GM18951 (cell line): ENCODE measurements at regions not wholly inside any gene's neighbourhood (a gene's known extent, or its start where the extent isn't known, plus 50 kb on each side); places are given as distances from the start of the nearest gene placed in this dataset.

Experiments
- POLR2A ChIP-seq: IDR thresholded peaks from 4 replicates; pipeline ENCODE4 v1.6.1; 2011; ENCODE audit warnings: mild to moderate bottlenecking; ENCODE audit not compliant: insufficient read length, insufficient read depth; ENCODE audit errors: extremely low read depth
- in situ Hi-C: fragments of 300-500 bp; cut with MboI; formaldehyde crosslinking; loops from one replicate; pipeline ENCODE4 v1.12.0; 2022; ENCODE audit warnings: low sequenced_read_pairs, mixed read lengths, inconsistent platforms; ENCODE audit not compliant: unreplicated experiment

DNA sequence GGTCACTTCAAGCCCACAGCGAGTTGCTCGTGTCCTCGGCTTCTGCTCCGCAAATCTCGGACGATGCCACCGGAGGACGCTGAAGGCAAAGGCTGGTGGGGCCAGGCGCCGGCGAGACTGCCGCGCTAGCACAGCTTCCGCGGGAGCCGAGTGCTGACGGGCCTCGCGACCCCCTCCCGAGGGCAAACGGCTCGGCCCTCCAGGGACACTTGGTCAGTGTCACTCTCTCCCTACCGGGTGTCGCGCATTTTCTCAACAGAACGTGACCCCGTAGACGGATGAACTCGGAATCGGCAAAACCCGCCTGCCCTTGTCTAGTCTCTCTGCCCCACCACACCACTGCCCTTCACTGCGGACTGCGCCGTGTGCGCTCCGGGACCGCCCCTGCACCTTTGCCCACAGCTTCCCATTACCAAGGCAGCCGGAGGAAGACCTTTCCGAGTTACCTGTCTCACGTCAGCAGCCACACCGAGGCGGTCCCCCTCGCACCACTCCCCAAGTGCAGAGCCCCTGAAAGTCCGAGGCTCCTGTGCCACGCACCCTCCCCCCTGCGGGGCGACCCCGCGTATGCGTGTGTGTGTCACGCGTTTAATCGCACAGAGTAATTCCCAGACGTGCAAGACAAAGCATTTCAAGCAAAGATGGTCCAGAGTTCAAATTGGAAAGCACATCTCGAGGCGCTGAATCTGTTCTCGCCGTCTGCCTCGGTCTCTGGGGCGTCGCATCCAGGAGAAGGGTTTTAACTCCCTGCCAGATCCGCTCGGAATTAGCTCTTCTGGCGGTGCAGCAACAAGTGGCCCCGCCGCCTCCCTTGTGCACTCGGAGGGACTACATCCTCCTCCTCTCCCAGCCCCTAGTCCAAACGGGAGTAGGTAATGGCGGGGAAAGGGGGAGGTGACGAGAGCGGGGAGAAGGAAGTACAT is 245.0 kb upstream of the TOPAZ1 start:
- TF ChIP-seq POLR2A, result no peak
- in situ Hi-C loops, result no loop called here

DNA sequence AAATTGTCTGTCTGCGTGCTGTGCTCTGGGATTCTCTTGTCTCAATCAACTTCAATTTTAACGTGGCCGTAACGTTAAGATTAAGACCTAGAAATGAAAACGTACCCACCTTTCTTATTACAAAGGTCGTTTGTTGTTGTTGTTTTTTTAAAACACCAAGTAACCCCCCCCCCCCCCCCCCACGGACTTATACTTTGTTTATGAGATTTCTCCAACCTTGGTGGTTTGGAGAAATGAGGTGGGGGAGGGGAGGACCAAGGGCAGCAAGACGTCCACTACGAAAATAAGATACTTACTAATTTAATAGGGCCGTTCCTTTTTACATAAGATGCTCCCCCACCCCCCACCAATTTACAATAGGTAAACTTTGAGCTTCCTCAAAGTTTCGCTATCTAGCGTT is 244.4 kb upstream of the TOPAZ1 start:
- TF ChIP-seq POLR2A, result no peak
- in situ Hi-C loops, result no loop called here

DNA sequence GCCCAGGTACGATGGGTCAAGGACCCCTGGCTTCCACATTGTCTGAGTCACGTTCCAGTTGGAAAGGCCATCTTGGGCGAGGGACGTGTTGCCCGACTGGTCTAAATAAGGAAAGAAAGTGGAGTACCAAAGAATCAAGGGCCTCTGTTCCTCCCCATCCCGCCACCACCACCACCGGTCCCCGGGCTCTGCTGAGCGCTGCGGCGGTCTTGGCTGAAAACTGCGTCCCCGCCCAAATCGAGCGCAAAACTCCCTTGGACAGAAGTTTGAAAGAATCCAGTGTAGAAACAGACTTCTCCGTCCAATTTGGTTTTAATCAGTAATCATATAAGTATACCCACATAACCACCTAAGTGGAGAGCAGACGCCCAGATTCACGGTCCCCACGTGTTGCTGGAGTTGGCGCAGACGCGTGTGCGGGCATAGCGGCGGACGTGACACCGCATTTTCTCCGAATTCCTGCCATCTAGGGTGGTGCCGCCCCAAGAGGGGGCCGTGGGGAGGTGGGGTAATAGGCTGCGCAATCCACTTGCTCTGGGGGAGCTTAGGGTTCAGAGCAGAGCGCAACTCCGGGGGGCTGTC is 243.8 kb upstream of the TOPAZ1 start:
- no peak for TF ChIP-seq POLR2A
- in situ Hi-C loops, result no loop called here

DNA sequence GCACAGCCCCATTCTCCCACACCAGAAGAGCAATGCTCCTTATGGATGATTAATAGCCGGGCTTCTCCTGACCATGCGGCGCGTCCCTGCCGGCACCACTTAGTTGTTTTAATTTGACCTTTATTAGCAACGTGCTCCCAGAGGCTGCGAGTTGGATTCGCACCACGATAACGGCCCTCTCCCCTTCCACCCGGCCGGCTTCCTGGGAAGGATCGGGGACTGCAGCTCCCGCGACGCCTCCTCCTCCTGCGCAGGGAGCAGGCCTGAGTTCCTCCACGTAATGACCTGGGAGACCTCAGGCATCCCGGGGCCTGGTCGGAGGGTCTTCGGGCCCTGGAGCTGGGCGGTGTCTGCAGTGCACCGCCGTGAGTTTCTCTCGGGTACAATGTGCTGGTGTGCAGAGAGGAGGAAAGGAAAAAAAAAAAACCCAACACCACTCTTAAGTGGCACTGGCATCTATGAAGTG is 243.3 kb upstream of the TOPAZ1 start:
- no peak for TF ChIP-seq POLR2A
- in situ Hi-C loops, result no loop called here

DNA sequence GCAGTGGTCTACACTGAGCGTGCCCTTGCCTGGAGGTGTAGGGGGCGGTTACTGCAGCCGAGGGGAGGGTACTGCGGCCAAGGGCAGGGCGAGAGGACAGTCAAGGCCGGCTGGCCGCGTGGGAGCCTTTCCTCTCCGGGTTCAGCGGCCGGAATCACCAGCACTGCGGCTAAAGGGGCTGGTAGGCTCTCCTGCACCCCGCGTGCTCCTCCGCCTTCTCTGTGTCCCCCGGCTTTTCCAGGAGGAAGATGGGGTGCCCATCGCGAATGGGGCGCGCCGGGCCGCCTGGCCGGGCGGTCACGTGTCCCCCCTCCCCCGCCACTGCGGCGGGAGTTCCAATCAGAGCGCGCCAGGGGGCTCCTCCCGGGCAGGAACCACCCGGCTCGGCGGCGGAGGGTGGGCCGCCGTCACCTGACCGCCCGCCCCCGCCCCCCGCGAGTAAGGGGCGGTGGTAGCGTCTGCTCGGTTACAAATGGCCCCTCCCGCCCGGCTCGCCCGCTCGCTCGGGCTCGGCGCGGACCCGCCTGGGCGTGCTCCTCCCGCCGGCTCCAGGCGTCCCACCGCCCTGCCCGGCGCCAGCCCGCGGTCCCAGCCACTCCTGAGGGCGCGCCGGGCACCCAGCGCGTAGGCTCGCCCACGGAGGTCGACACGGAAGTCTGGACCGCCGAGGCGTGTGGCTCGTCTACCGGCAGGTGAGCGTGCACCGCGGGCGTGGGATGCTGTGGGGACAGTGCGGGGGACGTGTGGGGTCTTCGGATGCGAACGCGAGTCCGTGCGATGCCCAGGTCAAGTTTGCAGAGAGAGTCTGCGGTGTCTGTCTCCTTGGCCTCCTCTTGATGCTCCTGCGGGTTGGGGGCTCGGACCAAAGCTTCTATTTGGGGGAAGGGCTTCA is 242.6 kb upstream of the TOPAZ1 start:
- peak; percentile 52 for TF ChIP-seq POLR2A
- in situ Hi-C loops, result no loop called here

DNA sequence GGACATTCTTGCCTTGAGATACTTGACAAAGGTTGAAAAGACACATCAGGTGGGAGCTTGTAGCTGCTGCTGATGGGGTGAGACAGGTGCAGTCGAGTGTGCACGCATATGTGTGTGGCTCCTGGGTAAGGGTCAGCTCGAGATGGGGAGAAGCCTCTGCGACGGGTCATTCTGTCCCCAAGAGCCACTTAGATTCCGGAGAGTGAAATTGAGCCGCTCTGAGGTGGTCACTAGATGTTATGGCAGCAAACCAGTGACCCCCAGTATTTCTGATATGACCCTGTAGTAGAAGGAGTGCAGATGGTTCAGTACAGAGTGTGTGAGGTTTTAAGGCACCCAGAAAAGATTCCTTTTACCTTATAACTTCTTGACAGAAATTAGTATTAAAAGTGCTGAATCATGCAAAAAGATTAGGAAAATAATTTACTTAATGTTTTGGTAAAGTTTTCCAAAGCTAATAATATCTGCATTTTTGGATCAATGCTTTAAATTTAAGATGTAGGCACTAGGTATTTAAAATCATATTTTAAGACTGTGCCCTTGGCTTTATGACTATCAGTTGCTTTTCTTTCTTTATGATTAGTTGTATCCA is 241.9 kb upstream of the TOPAZ1 start:
- TF ChIP-seq POLR2A, result no peak
- in situ Hi-C loops, result loop anchor here (10.0 kb wide), 1 partner anchor 195 kb away; no protein-coding TSS in a partner anchor

DNA sequence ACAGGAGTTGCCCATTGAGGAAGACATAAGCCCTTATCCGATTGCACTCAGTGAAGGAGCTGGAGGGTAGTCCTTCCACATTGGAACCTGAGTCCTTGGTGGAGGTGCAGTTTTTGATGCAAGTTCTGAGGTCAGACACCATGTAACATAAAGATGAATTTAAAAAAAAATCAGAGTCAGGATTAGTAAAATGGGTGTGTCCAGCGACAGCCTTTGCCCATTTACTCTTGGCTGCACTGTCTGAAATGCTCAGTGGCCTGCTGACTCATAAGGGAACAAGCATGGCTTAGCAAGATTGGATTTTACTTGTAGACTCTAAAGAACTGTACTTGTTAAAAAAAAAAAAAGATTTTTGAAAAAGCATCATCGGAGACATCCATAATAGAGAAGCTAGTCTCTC is 241.1 kb upstream of the TOPAZ1 start:
- in situ Hi-C loops, result loop anchor here (10.0 kb wide), 1 partner anchor 194 kb away; no protein-coding TSS in a partner anchor
- no peak for TF ChIP-seq POLR2A

DNA sequence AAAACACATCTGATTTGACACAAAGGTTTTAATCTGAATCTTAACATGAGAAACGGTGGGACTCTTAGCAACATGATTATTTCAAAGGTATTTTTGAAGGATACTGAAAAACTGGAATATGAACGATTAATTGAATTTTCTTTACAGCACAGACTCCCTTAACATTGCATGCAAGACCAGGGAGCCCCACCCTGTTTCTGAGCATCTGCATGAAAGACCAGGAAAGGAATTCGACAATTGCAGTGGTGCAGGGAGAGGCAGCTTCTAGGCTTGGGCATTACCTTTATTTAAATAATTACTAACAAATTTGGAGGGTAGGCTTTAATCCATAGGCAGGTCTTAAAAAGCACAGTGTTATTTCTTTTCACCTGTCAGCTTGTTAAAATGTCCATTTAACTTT is 240.6 kb upstream of the TOPAZ1 start:
- TF ChIP-seq POLR2A, result no peak
- in situ Hi-C loops, result loop anchor here (10.0 kb wide), 1 partner anchor 194 kb away; no protein-coding TSS in a partner anchor

DNA sequence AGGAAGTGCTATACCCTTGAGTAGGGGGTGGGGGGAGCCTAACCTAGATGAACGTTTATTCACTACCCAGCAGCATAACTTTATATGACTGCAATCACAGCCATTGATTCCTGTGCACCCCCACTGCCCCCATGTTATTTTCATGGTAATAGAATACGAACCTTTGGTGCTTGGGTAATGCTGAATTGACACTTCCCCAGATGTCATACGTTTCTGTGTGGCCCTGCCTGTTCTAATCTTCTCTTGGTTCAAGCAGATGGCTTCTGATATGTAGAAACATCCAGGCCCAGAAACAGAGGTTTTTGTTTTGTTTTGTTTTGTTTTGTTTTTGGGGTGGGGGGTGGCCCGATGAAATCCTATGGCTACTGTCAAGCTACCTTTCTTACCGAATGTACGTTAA is 237.9 kb upstream of the TOPAZ1 start:
- TF ChIP-seq POLR2A, result no peak
- in situ Hi-C loops, result loop anchor here (10.0 kb wide), 1 partner anchor 191 kb away; no protein-coding TSS in a partner anchor

DNA sequence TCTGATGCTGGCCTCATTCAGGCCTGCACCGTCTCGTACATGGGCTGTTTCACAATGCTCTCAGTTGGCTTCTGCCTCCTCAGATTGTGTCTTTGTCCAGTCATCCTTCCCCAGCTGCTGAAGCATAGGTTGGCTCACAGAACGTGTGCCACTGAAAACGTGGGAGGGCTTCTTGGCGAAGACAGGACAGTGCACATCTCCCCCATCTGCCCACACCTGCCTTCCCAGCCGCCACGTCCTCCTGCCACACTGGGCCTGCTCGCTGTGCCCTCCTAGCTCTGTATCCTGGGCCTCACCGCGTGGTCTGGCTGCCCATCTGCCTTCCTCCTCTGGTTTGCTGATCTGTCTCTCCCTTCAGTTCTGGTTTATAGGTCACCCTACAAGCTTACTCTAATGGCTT is 230.0 kb upstream of the TOPAZ1 start:
- no peak for TF ChIP-seq POLR2A
- in situ Hi-C loops, result no loop called here

DNA sequence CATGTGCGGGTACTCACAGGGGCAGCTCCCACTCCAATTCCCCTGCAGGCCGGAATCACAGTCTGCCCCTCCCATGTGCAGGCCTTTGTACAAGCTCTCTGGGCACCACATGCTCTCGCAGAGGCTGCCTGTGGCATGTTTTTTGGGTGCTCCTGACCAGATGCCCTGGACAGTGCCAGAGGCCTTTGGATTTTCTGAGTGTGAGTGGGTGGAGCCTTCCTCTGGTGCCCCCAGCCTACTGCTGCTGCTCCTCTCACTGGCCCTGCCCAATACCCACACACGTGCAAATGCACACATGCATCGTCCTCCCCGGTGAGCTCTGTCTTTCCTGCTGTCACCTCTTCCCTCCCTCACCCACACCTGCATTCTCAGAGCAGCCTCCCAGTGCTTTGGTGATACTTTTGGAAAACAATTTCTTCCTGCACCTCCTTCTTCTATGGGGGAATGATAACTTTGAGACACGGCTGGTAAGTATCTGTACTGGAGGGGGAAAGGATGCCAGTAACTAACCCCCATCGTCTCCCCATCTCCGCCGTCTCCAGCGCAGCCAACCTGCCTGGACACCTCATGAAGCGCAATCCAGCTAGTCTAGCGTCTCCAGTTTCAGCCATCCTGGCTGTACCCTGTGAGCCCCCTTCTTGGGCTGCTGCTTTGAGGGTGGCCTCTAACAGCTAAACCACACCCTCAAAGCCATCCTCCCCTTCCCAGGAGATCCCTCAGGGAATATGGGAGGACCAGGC is 229.4 kb upstream of the TOPAZ1 start:
- in situ Hi-C loops, result no loop called here
- no peak for TF ChIP-seq POLR2A

DNA sequence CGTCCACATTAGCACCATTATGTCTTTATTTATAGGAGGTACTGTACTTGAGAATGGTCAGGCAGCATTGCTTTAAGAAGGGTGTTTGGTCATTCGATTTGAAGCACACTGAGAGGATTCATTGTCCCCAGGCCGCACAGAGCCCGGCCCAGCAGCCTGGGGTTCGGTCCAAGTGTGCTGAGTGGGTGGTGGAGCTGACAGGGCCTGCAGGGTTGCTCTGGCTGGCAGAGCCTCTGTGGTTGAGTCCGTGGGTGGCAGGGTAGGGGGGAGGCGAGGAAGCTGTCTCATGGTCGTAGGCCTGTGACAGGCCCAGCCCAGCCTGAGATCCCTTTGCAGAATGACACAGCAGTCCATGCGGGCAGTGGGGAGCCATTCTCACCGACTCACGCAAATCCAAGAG is 227.7 kb upstream of the TOPAZ1 start:
- in situ Hi-C loops, result no loop called here
- TF ChIP-seq POLR2A, result no peak
